ENCODE measurements at regions not wholly inside any gene's neighbourhood (a gene's known extent, or its start where the extent isn't known, plus 50 kb on each side); places are given as distances from the start of the nearest gene placed in this dataset.

DNA sequence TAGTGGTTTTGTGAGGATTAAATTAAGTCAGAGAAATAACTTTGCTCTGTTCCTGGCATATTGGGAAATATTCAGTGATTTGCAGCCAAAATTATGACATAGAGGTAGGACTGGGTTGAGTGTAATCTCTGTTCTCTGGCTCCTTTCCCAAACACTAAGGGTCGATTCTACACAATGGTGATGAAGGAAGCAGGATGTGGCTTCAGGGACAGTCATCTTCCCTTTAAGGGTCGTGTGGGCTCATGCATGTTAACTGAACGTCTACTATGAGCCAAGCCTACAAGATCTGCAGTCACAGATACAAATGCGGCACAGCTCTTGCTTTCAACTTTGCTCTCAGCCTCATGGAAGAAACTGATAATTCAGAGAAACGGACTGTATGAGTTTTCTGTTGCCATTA lies 381.6 kb downstream of the VRK1 start:
- CTCF ChIA-PET: no interaction called here
- H3K27ac ChIP-seq (ENCODE audit: insufficient read depth, low read depth, low read length): no peak overlapping the region
- intact Hi-C loops (cut with micrococcal nuclease): no loop called here
- dilution Hi-C loops (cut with MboI; ENCODE audit: extremely low pct_ligation_motif_present, low sequenced_read_pairs): no loop called here
- TF ChIP-seq JUN (IDR thresholded peaks at IDR 0.05; ENCODE audit: borderline replicate concordance, insufficient read depth, insufficient read length, low read depth) (no peak), POLR2AphosphoS5 (IDR thresholded peaks at IDR 0.05; ENCODE audit: insufficient read depth, low read depth, low read length) (no peak), MYC (IDR thresholded peaks at IDR 0.05; ENCODE audit: low read depth, low read length) (no peak), POLR2A (IDR thresholded peaks at IDR 0.05; ENCODE audit: low read depth, low read length) (no peak), EZH2 (IDR thresholded peaks at IDR 0.05; ENCODE audit: borderline replicate concordance, low read depth, low read length, severe bottlenecking) (no peak), FOS (IDR thresholded peaks at IDR 0.05; ENCODE audit: borderline replicate concordance, insufficient read depth, low read length) (no peak), GATA2 (IDR thresholded peaks at IDR 0.05; ENCODE audit: insufficient read depth, insufficient read length, low read depth, low read length) (no peak)
- TF ChIP-seq, protein P1, sequence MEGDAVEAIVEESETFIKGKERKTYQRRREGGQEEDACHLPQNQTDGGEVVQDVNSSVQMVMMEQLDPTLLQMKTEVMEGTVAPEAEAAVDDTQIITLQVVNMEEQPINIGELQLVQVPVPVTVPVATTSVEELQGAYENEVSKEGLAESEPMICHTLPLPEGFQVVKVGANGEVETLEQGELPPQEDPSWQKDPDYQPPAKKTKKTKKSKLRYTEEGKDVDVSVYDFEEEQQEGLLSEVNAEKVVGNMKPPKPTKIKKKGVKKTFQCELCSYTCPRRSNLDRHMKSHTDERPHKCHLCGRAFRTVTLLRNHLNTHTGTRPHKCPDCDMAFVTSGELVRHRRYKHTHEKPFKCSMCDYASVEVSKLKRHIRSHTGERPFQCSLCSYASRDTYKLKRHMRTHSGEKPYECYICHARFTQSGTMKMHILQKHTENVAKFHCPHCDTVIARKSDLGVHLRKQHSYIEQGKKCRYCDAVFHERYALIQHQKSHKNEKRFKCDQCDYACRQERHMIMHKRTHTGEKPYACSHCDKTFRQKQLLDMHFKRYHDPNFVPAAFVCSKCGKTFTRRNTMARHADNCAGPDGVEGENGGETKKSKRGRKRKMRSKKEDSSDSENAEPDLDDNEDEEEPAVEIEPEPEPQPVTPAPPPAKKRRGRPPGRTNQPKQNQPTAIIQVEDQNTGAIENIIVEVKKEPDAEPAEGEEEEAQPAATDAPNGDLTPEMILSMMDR (IDR thresholded peaks at IDR 0.05; ENCODE audit: extremely low read depth in 1 of 2, insufficient read depth in 1 of 2, low read depth in 1 of 2, low read length in 2 of 2): no peak
- TF ChIP-seq, protein P2, sequence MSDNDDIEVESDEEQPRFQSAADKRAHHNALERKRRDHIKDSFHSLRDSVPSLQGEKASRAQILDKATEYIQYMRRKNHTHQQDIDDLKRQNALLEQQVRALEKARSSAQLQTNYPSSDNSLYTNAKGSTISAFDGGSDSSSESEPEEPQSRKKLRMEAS (IDR thresholded peaks at IDR 0.05; ENCODE audit: insufficient read depth, insufficient read length): no peak
- no peak overlapping the region for H2AFZ ChIP-seq (ENCODE audit: low read depth, low read length)
- H3K4me3 ChIP-seq (replicated peaks in 1 of 3; ENCODE audit: insufficient read depth in 1 of 3, low read depth in 1 of 3, low read length in 3 of 3): no peak overlapping the region
- H3K9me3 ChIP-seq (replicated peaks; ENCODE audit: control insufficient read depth, insufficient read depth, low read length): no peaks in the 10 kb centered on the region
- no peak overlapping the region for H3K4me2 ChIP-seq (ENCODE audit: insufficient read depth, low read length)
- H3K79me2 ChIP-seq (ENCODE audit: control insufficient read depth, insufficient read depth, low read length): no peaks in the 10 kb centered on the region
- no peaks in the 10 kb centered on the region for H3K9me1 ChIP-seq (replicated peaks; ENCODE audit: control insufficient read depth, extremely low read depth, insufficient read depth, low read length)
- no peak overlapping the region for H3K9ac ChIP-seq (replicated peaks; ENCODE audit: extremely low read depth, insufficient read depth, low read length)
- BruUV-seq (replicated peaks): no TSS peak
- POLR2A ChIA-PET: no interaction called here
- H4K20me1 ChIP-seq (replicated peaks; ENCODE audit: control insufficient read depth, extremely low read depth, insufficient read depth, low read length): no peaks in the 10 kb centered on the region
- H3K27me3 ChIP-seq (ENCODE audit: control insufficient read depth in 2 of 2, insufficient read depth in 2 of 2, low read length in 2 of 2): no peaks in the 10 kb centered on the region
- H3K4me1 ChIP-seq (ENCODE audit: control insufficient read depth, extremely low read depth, insufficient read depth, low read length): no peaks in the 10 kb centered on the region
- DNase-seq (ENCODE audit: low read depth, low spot score) (no peak), FAIRE-seq (no peak)
- no peaks in the 10 kb centered on the region for H3K36me3 ChIP-seq (ENCODE audit: control insufficient read depth in 2 of 2, extremely low read depth in 1 of 2, insufficient read depth in 2 of 2, low read length in 2 of 2)
